Astrocyte of the cerebellum (primary cell): ENCODE measurements at regions not wholly inside any gene's neighbourhood (a gene's known extent, or its start where the extent isn't known, plus 50 kb on each side); places are given as distances from the start of the nearest gene placed in this dataset.

ENCODE experiments used
- DNase-seq: peaks from one replicate; pipeline ENCODE4 v3.0.0-alpha.2; 2011; ENCODE audit warnings: low read depth
- H3K4me3 ChIP-seq: 2 replicates; pipeline ENCODE4 v1.5.1; 2011; ENCODE audit warnings: mild to moderate bottlenecking, low read depth, low read length, moderate library complexity
- CTCF ChIP-seq: IDR thresholded peaks from 2 replicates; pipeline ENCODE4 v1.5.1; 2012; ENCODE audit warnings: low read length, low read depth, moderate library complexity, mild to moderate bottlenecking; ENCODE audit errors: missing control alignments
- in situ Hi-C: cut with HindIII; loops from 2 replicates; pipeline ENCODE4 v1.10.0; 2017; ENCODE audit warnings: low sequenced_read_pairs

- no peak for DNase-seq
- H3K4me3 ChIP-seq = no peak overlapping the region
- TF ChIP-seq CTCF = no peak
- in situ Hi-C loops = no loop called here
These were observed 67.3 kb upstream of the KLF12 start for GRCh38 chr13:74201530-74201929.

- DNase-seq = no peak
- in situ Hi-C loops = no loop called here
- H3K4me3 ChIP-seq = no peak overlapping the region
- no peak for TF ChIP-seq CTCF
These were observed 65.9 kb upstream of the KLF12 start for GRCh38 chr13:74200081-74200480.

- in situ Hi-C loops = no loop called here
These were observed 63.6 kb upstream of the KLF12 start for GRCh38 chr13:74197677-74198429.

GRCh38 chr13:74194846-74195245, 60.6 kb upstream of the KLF12 start:
- TF ChIP-seq CTCF = no peak
- DNase-seq = no peak
- in situ Hi-C loops = no loop called here
- H3K4me3 ChIP-seq = no peak overlapping the region

More at GRCh38 chr13:74197677-74198429, 63.6 kb upstream of the KLF12 start:
- no peak for TF ChIP-seq CTCF
- DNase-seq = no peak
- no peak overlapping the region for H3K4me3 ChIP-seq

- TF ChIP-seq CTCF = no peak
- no peak overlapping the region for H3K4me3 ChIP-seq
- DNase-seq = no peak
- in situ Hi-C loops = no loop called here
These were observed 59.2 kb upstream of the KLF12 start for GRCh38 chr13:74193391-74193790.

- H3K4me3 ChIP-seq = no peak overlapping the region
- no peak for DNase-seq
- no peak for TF ChIP-seq CTCF
- in situ Hi-C loops = no loop called here
These were observed 57.2 kb upstream of the KLF12 start for GRCh38 chr13:74191410-74191809.
